ENCODE measurements at regions not wholly inside any gene's neighbourhood (a gene's known extent, or its start where the extent isn't known, plus 50 kb on each side); places are given as distances from the start of the nearest gene placed in this dataset.

DNA sequence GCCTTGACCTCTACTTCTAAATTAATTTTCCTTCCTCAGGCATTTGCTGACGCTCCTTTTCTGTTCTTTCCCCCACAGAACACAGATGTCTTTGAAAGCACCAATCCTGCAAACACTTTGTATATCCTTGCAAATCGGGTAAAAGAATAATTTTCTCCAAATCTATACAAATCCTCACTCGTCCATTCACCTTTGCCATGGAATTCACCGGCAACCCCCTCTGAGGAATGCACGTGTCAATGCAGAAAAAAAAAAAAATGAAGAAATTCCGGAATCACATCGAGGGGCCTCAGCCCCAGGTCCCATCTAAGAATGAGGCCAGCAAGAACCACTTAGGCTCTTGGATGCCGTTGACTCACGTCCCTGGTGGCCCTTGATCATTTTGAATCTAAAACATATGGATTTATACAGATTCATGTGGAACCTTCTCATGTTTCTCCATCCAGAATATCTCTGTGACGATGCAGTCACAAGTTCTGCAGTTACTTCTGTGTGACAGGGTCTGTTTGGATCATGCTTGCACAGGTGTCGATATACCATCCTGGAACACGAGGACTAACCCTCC lies 136.9 kb downstream of the RBFOX3 start:
- TF ChIP-seq, protein P1, sequence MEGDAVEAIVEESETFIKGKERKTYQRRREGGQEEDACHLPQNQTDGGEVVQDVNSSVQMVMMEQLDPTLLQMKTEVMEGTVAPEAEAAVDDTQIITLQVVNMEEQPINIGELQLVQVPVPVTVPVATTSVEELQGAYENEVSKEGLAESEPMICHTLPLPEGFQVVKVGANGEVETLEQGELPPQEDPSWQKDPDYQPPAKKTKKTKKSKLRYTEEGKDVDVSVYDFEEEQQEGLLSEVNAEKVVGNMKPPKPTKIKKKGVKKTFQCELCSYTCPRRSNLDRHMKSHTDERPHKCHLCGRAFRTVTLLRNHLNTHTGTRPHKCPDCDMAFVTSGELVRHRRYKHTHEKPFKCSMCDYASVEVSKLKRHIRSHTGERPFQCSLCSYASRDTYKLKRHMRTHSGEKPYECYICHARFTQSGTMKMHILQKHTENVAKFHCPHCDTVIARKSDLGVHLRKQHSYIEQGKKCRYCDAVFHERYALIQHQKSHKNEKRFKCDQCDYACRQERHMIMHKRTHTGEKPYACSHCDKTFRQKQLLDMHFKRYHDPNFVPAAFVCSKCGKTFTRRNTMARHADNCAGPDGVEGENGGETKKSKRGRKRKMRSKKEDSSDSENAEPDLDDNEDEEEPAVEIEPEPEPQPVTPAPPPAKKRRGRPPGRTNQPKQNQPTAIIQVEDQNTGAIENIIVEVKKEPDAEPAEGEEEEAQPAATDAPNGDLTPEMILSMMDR (IDR thresholded peaks at IDR 0.05; ENCODE audit: insufficient read depth, low read depth, low read length, missing control alignments): no peak
- DNase-seq (ENCODE audit: low read depth): no peak
- no peak overlapping the region for H3K4me3 ChIP-seq (ENCODE audit: low read length)

DNA sequence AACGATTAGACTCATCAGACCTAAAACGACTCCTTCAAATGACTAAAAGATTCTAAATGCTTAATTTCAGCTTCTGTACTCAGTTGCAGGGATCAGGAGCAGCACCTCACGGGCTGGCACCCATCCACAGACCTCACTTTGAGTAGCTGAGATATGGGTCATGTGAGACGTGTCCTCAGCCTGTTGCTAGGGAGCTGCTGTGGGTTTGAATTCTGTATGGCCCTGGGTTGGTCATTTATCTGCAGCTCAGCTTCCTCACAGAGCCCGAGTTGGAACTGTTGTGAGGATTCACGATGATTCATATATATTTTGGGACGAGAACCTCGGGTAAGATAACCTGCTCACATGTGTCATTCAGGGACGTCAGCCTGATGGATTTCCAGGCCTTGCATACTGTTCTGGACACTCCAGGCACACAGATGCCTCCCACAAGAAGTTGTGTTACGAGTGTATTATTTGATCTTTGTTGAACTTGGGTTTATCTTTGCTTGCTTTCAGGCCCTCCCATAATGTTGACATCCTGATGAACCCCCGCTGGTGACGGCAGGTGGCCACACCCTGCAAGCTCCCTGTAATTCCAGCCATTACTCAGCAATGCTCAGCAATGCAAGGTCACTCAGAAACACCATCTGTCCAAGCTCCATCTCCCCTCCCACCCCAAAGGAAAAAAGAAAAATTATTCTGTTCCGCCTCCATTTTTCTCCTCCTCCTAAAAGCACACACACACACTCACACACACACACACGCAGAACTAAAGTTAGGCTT lies 137.6 kb downstream of the RBFOX3 start:
- TF ChIP-seq, protein P1 (IDR thresholded peaks at IDR 0.05; ENCODE audit: insufficient read depth, low read depth, low read length, missing control alignments): no peak
- H3K4me3 ChIP-seq (ENCODE audit: low read length): no peak overlapping the region
- no peak for DNase-seq (ENCODE audit: low read depth)

DNA sequence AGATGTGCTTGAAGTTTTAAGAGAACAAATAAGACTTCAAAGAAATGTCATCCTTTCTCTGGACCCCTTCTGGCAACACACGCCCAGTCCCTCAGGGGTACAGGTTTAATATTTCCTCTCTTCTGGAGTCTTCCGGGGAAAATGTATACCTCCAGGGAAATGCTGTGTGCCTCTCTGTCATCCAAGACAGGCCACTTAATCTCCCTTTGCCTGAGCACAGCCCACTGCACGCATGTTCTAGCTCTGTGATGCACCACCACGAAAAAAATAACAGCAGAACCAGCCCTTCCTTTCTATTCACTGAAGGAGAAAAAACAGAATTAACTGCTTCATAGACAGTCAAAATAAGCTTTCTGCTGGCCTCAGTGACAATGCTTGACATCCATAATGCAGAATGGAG lies 140.1 kb downstream of the RBFOX3 start:
- DNase-seq (ENCODE audit: low read depth): no peak
- TF ChIP-seq, protein P1 (IDR thresholded peaks at IDR 0.05; ENCODE audit: insufficient read depth, low read depth, low read length, missing control alignments): no peak
- no peak overlapping the region for H3K4me3 ChIP-seq (ENCODE audit: low read length)

DNA sequence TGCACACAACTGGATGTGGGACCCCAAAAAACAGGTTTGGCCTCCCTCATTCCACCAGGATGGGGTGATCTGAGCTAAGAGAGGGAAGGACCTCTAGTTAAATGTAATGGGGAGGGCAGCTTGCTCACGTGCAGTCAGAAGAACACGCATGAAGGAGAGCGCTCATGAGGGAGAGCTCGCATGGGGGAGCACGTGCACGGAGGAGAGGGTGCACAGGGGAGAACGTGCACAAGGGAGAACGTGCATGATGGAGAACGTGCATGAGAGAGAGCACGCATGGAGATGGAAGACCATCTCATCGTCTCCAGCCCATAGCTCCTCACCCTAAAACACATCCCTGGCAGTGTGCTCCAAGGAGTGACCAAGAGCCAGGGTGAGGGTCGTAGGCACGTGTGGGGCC lies 141.2 kb downstream of the RBFOX3 start:
- TF ChIP-seq, protein P1 (IDR thresholded peaks at IDR 0.05; ENCODE audit: insufficient read depth, low read depth, low read length, missing control alignments): no peak
- H3K4me3 ChIP-seq (ENCODE audit: low read length): no peak overlapping the region
- no peak for DNase-seq (ENCODE audit: low read depth)

DNA sequence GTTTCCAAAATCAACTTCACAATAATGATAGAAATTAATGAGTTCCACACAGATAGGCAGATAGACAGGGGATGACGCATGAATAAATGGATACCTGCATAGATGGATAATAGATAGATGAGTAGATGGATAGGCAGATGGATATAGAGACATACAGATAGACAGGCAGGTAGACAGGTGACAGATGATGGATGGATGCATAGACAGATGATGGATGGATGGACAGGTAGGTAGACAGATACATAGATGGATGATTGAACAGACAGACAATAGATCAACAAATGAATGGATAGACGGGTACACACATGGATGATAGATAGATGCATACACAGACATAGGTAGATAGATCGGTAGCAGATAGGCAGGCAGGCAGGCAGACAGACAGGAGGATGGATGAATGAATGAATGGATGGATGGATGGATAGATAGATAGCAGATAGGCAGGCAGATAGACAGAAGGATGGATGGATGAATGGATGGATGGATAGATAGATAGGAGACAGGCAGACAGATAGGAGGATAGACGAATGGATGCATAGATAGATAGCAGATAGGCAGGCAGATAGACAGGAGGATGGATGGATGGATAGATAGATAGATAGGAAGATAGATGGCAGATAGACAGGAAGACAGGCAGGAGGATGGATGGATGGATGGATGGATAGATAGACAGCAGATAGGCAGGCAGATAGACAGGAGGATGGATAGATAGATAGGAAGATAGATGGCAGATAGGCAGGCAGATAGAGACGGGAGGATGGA lies 142.5 kb downstream of the RBFOX3 start:
- TF ChIP-seq, protein P1 (IDR thresholded peaks at IDR 0.05; ENCODE audit: insufficient read depth, low read depth, low read length, missing control alignments): no peak

DNA sequence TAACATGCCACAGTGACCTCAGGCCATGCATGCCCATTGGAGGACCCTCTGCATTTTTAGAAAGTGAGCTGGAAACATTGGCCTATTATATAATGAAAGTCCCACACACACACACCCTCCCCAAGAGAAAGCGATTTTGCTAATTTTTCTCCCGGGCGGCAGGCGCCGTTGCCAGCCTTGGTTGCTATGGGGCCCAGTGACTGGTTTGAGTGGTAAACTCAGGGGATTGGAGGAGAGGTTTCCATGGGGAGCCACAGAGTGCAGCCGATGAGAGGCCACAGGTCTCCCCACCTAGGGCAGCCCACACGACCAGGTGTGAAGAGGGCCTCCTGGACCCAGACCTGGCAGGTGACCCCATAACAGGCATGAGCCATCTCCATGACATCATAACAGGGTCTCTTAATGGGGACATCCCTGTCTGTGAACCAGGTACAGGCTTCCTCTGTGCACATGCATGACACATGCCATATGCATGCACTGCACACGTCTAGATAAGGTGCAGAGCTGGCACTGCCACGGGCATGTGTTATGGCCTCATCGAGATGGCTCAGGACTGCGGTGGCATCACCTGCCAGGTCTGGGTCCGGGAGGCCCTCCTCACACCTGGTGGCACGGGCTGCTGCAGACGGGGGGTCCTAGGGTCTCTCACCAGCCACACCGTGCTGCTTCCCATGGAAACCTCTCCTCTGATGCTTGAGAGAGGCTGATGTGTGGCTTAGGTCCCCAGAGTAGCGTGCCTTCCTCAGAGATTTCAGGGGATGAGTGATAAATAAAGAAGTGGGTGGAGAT lies 144.1 kb downstream of the RBFOX3 start:
- DNase-seq (ENCODE audit: low read depth): no peak
- H3K4me3 ChIP-seq (ENCODE audit: low read length): no peak overlapping the region
- TF ChIP-seq, protein P1 (IDR thresholded peaks at IDR 0.05; ENCODE audit: insufficient read depth, low read depth, low read length, missing control alignments): no peak

More for the DNA sequence above, 142.5 kb downstream of the RBFOX3 start:
- no peak for DNase-seq (ENCODE audit: low read depth)
- H3K4me3 ChIP-seq (ENCODE audit: low read length): no peak overlapping the region
